ENCODE measurements at regions not wholly inside any gene's neighbourhood (a gene's known extent, or its start where the extent isn't known, plus 50 kb on each side); places are given as distances from the start of the nearest gene placed in this dataset.

DNA sequence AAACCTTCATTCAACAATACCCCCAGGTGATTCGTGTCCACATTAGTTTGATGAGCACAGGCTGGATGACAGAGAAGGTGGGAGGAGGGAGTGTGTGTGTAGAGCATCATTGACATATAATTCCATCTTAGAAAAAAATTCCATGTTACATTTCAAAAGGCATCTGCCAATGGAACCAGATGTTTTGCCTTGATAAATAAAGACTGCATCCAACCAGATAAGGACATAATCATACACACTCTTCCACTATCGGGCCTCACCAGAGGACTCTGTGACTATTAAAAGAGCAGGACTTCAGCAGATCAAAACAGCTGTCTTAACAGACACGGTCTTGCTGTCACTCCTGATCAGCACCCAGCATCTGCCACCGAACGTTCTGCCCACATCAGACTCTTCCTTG lies 96.4 kb upstream of the SPIN1 start:
- TF ChIP-seq TAF1 (IDR thresholded peaks at IDR 0.05; ENCODE audit: borderline replicate concordance, low read depth, low read length) = no peak
- TF ChIP-seq POLR2AphosphoS5 (IDR thresholded peaks at IDR 0.05; ENCODE audit: low read depth, low read length) = no peak
- no peak for TF ChIP-seq POLR2A (IDR thresholded peaks at IDR 0.05; ENCODE audit: low read depth, low read length)

All from GM12892 (cell line).